HEK293 (cell line): ENCODE measurements at regions not wholly inside any gene's neighbourhood (a gene's known extent, or its start where the extent isn't known, plus 50 kb on each side); places are given as distances from the start of the nearest gene placed in this dataset.

Experiments
- MEIS1 ChIP-seq: sonication (generic); formaldehyde crosslinking; IDR thresholded peaks from 2 replicates; pipeline ENCODE4 v1.8.1; 2022; ENCODE audit warnings: missing genetic modification reagents, mild to moderate bottlenecking, borderline replicate concordance
- ZBTB7A ChIP-seq: fragments of 450-650 bp; formaldehyde crosslinking; IDR thresholded peaks from 2 replicates; pipeline ENCODE4 v1.5.1; 2016; ENCODE audit warnings: low read depth, missing biosample characterization, missing genetic modification characterization
- ZFP41 ChIP-seq: fragments of 450-650 bp; formaldehyde crosslinking; IDR thresholded peaks from 2 replicates; pipeline ENCODE4 v1.5.1; 2016; ENCODE audit warnings: missing biosample characterization, missing genetic modification characterization, borderline replicate concordance
- ZNF114 ChIP-seq: fragments of 450-650 bp; formaldehyde crosslinking; IDR thresholded peaks from 2 replicates; pipeline ENCODE4 v1.5.0; 2017; ENCODE audit warnings: missing biosample characterization, missing genetic modification characterization
- ZNF174 ChIP-seq: fragments of 450-650 bp; formaldehyde crosslinking; IDR thresholded peaks from 2 replicates; pipeline ENCODE4 v1.5.0; 2017; ENCODE audit warnings: missing biosample characterization, mild to moderate bottlenecking, missing genetic modification characterization
- ZNF24 ChIP-seq: fragments of 450-650 bp; formaldehyde crosslinking; IDR thresholded peaks from 2 replicates; pipeline ENCODE4 v1.5.1; 2016; ENCODE audit warnings: missing biosample characterization, missing genetic modification characterization
- ZNF747 ChIP-seq: fragments of 450-650 bp; formaldehyde crosslinking; IDR thresholded peaks from 2 replicates; pipeline ENCODE4 v1.5.1; 2016; ENCODE audit warnings: missing biosample characterization, missing genetic modification characterization
- ZNF76 ChIP-seq: fragments of 450-650 bp; formaldehyde crosslinking; IDR thresholded peaks from 2 replicates; pipeline ENCODE4; 2016; ENCODE audit warnings: low read depth, missing biosample characterization, missing genetic modification characterization, borderline replicate concordance
- ZNF830 ChIP-seq: fragments of 450-650 bp; IDR thresholded peaks from 2 replicates; pipeline ENCODE4 v1.5.0; 2018; ENCODE audit warnings: missing biosample characterization, missing genetic modification characterization, low read depth, mild to moderate bottlenecking, moderate library complexity
- TF ChIP-seq, protein P1 (sequence below): fragments of 450-650 bp; formaldehyde crosslinking; IDR thresholded peaks from 2 replicates; pipeline ENCODE4 v1.5.1; 2016; ENCODE audit warnings: missing biosample characterization, missing genetic modification characterization
- TF ChIP-seq, protein P2 (sequence below): fragments of 450-650 bp; formaldehyde crosslinking; IDR thresholded peaks from 2 replicates; pipeline ENCODE4 v1.5.1; 2016; ENCODE audit warnings: missing biosample characterization, missing genetic modification characterization
- TF ChIP-seq, protein P3 (sequence below): fragments of 450-650 bp; formaldehyde crosslinking; IDR thresholded peaks from 2 replicates; pipeline ENCODE4 v1.5.1; 2017; ENCODE audit warnings: missing biosample characterization, missing genetic modification characterization
- TF ChIP-seq, protein P4 (sequence below): fragments of 450-650 bp; formaldehyde crosslinking; conservative IDR thresholded peaks from 2 replicates; pipeline ENCODE4 v1.5.1; 2016; ENCODE audit warnings: low read depth, missing biosample characterization, missing genetic modification characterization

DNA sequence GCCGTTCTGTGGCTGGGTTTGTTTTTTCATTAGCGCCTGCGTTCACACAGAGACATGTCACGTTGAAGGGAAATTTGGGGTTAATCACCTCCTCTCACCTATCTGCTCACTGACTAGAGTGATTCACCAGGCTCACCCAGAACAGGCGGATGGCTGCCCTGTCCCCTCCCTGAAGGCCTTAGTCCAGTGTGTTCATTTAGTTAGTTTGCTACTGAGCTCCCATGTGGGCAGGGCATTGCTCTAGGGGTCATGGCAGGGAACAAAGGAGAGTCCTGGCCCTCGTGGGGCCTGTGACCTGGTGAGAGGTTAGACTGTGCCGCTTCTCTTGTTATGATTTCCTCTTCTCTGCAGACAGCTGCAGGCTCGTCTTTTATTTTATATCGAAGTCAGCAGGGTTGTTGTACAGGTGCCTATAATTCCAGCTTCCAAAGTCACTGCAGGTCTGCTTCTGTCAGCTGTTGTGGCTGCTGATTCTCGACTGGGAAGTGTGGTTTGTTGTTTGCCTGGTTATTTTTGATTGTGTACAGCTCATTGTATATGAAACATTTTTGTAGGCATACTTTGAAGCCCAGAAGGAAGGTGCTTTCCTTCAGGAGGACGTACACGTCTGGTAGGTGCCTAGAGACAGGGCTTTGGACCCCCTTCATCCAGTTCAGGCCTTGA, 73.4 kb upstream of the GSE1 start:
- TF ChIP-seq ZNF174 (tag by site-specific recombination) (no peak), ZNF24 (tag by site-specific recombination) (no peak), ZNF830 (tag by site-specific recombination) (no peak), ZFP41 (tag by site-specific recombination) (no peak), ZNF747 (tag by site-specific recombination) (no peak), ZBTB7A (tag by site-specific recombination) (no peak), ZNF114 (tag by site-specific recombination) (no peak), ZNF76 (tag by site-specific recombination) (no peak), MEIS1 (CRISPR knock-in tag) (no peak)
- TF ChIP-seq, protein P1, sequence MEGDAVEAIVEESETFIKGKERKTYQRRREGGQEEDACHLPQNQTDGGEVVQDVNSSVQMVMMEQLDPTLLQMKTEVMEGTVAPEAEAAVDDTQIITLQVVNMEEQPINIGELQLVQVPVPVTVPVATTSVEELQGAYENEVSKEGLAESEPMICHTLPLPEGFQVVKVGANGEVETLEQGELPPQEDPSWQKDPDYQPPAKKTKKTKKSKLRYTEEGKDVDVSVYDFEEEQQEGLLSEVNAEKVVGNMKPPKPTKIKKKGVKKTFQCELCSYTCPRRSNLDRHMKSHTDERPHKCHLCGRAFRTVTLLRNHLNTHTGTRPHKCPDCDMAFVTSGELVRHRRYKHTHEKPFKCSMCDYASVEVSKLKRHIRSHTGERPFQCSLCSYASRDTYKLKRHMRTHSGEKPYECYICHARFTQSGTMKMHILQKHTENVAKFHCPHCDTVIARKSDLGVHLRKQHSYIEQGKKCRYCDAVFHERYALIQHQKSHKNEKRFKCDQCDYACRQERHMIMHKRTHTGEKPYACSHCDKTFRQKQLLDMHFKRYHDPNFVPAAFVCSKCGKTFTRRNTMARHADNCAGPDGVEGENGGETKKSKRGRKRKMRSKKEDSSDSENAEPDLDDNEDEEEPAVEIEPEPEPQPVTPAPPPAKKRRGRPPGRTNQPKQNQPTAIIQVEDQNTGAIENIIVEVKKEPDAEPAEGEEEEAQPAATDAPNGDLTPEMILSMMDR, result no peak
- TF ChIP-seq, protein P2, sequence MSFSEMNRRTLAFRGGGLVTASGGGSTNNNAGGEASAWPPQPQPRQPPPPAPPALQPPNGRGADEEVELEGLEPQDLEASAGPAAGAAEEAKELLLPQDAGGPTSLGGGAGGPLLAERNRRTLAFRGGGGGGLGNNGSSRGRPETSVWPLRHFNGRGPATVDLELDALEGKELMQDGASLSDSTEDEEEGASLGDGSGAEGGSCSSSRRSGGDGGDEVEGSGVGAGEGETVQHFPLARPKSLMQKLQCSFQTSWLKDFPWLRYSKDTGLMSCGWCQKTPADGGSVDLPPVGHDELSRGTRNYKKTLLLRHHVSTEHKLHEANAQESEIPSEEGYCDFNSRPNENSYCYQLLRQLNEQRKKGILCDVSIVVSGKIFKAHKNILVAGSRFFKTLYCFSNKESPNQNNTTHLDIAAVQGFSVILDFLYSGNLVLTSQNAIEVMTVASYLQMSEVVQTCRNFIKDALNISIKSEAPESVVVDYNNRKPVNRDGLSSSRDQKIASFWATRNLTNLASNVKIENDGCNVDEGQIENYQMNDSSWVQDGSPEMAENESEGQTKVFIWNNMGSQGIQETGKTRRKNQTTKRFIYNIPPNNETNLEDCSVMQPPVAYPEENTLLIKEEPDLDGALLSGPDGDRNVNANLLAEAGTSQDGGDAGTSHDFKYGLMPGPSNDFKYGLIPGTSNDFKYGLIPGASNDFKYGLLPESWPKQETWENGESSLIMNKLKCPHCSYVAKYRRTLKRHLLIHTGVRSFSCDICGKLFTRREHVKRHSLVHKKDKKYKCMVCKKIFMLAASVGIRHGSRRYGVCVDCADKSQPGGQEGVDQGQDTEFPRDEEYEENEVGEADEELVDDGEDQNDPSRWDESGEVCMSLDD (tag by site-specific recombination), result no peak
- TF ChIP-seq, protein P3, sequence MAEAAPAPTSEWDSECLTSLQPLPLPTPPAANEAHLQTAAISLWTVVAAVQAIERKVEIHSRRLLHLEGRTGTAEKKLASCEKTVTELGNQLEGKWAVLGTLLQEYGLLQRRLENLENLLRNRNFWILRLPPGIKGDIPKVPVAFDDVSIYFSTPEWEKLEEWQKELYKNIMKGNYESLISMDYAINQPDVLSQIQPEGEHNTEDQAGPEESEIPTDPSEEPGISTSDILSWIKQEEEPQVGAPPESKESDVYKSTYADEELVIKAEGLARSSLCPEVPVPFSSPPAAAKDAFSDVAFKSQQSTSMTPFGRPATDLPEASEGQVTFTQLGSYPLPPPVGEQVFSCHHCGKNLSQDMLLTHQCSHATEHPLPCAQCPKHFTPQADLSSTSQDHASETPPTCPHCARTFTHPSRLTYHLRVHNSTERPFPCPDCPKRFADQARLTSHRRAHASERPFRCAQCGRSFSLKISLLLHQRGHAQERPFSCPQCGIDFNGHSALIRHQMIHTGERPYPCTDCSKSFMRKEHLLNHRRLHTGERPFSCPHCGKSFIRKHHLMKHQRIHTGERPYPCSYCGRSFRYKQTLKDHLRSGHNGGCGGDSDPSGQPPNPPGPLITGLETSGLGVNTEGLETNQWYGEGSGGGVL, result no peak
- TF ChIP-seq, protein P4, sequence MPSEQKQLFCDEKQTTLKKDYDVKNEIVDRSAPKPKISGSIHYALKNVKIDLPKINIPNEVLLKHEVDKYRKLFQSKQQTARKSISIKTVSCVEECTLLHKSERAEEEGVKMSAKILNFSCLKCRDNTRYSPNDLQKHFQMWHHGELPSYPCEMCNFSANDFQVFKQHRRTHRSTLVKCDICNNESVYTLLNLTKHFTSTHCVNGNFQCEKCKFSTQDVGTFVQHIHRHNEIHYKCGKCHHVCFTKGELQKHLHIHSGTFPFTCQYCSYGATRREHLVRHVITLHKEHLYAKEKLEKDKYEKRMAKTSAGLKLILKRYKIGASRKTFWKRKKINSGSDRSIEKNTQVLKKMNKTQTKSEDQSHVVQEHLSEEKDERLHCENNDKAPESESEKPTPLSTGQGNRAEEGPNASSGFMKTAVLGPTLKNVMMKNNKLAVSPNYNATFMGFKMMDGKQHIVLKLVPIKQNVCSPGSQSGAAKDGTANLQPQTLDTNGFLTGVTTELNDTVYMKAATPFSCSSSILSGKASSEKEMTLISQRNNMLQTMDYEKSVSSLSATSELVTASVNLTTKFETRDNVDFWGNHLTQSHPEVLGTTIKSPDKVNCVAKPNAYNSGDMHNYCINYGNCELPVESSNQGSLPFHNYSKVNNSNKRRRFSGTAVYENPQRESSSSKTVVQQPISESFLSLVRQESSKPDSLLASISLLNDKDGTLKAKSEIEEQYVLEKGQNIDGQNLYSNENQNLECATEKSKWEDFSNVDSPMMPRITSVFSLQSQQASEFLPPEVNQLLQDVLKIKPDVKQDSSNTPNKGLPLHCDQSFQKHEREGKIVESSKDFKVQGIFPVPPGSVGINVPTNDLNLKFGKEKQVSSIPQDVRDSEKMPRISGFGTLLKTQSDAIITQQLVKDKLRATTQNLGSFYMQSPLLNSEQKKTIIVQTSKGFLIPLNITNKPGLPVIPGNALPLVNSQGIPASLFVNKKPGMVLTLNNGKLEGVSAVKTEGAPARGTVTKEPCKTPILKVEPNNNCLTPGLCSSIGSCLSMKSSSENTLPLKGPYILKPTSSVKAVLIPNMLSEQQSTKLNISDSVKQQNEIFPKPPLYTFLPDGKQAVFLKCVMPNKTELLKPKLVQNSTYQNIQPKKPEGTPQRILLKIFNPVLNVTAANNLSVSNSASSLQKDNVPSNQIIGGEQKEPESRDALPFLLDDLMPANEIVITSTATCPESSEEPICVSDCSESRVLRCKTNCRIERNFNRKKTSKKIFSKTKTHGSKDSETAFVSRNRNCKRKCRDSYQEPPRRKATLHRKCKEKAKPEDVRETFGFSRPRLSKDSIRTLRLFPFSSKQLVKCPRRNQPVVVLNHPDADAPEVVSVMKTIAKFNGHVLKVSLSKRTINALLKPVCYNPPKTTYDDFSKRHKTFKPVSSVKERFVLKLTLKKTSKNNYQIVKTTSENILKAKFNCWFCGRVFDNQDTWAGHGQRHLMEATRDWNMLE (tag by site-specific recombination), result no peak
